Hematopoietic multipotent progenitor cell treated with erythropoietin and hydrocortisone succinate and interleukin-3 and kit ligand, for 17 days (in vitro differentiated cells): ENCODE measurements at regions not wholly inside any gene's neighbourhood (a gene's known extent, or its start where the extent isn't known, plus 50 kb on each side); places are given as distances from the start of the nearest gene placed in this dataset.
"Not testable (repeated sequence)": the region's sequence is repeated elsewhere in the genome, so short reads cannot be mapped to it uniquely, and the experiment has no call there.

Experiments
- DNase-seq: peaks from one replicate; pipeline ENCODE4 v3.0.0-alpha.2; 2015; ENCODE audit warnings: low spot score

- not testable (repeated sequence) for DNase-seq
These were observed 108.0 kb upstream of the SGK1 start for GRCh38 chr6:134425917-134426316.

- DNase-seq = no peak
These were observed 107.6 kb upstream of the SGK1 start for GRCh38 chr6:134425513-134425912.

- DNase-seq = no peak
These were observed 106.9 kb upstream of the SGK1 start for GRCh38 chr6:134424798-134425170.

- DNase-seq = no peak
These were observed 106.4 kb upstream of the SGK1 start for GRCh38 chr6:134424165-134424797.

DNA sequence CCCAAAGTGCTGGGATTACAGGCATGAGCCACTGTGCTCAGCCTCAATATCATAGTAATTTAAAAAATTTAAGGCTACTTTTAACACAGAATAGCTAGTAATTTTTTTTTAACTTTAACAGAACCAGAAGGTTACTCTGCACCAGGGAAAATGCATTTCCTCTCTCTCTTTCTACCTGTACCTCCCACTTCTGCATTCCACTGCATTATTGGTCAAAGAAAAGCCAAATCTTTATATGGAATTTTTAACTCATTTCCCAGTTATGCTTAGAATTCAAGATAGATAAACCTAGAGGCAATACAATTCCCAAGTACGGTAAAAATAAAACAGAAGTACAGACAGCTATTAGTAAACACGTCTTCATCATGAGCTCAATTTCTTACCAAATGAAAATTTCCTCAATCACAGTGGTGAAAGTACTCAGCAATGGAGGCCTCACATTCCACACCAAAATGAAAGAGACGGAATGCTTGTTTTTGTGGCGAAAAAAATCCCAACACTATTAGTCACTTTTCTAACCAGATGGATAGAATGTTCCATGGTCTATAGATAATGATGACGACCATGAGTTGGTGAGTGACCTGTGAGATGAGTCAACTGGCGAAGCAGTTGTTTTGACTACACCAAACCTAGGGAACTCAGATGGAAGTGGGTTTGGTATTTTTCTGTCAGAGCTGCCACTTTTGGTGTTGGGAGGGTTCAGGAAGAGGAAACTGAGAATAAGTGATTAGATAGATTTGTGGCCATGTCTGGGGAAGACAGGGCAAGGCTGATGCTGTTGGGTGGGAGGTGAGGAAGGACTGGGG lies 104.7 kb upstream of the SGK1 start:
- no peak for DNase-seq

DNA sequence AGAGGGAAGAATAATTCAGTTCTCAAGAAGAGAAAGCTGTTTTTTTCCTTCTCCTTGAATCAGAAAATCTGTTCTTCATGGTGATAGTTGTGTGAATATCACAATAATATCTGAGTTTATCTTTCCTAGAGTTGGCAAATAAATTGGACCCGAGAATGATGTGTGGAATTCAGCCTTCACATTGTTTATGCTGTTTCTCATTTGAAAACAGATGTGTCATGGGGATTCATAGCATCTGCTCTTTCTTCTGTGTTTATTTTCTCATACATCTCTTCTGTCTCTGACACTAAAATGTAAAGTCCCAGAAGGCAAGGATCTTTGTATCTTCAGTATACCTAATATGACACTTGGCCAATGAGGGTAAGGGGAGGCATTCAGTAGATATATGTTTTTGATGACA lies 103.6 kb upstream of the SGK1 start:
- no peak for DNase-seq

DNA sequence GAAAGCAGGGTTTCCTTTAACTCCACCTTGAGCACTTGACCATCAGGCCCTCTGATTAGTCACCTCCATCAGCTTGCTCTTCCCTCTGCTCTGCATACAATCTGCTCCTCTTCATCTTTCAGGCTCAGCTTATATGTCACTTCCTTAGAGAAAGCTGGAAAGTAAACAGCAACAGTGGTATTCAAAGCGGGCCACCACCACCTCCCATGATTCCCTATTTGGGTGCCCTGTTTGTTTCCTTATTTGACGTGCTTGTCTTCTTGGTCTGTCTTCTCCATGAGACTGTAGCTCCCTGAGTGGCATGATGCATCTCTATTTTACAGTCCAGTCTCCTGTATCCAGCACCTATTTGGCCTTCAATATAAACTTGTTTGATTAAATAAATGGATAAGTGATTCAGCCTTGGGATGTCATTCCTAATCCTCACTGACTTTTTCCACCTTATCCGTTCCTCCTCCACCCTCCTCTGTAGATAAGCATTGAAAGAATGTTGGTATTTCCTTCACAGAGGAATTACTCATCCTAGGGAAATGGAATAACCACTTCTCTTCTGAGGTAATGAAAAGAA lies 102.8 kb upstream of the SGK1 start:
- DNase-seq = no peak

DNA sequence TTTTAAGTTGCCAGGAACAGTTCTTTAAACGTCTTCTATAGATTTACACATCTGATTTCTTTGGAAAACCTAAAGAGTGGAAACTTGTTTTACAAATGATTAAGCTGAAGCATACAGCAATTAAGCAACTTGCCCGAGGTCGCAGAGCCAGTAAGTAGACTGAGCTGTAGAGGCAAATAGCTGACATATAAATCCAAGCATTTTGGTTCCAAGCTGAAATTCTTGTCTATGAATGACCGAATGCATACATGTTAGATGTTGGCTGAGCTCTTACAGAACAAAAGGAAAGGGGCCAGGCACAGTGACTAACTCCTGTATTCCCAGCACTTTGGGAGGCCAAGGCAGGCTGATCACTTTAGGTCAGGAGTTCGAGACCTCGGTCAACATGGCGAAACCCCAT lies 101.8 kb upstream of the SGK1 start:
- DNase-seq = no peak

DNA sequence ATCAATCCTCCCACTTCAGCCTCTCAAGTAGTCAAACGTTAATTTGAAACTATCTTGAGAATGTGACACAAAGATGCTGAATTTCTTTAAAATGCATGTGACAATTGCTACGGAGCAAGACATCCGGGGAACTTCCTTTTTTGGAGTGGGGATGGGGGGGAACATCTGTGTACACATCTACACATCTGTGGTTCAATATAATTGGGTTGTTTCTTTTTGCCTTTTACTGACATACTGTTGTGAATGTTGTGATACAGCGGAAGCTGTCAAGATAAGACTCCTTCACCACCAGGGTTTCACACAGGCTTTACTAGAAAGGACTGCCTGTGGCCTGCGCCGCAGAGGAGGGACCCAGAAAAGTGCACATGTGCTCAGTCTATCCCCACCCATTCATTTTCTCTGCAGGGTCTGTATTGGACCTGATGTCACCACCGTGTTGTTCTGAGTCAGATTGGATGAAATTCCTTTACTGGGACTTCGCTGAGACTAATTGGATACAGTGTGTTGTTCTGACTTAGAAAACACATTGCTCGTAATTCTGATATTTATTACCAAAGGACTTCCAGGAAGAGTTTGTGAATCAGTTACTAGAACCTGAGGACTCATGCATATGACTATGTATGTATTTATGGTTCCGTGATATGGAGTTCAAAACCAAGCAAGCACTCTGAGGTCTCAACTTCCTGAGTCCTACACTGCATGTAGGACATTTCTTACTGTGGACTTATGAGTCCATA lies 98.7 kb upstream of the SGK1 start:
- no peak for DNase-seq

GRCh38 chr6:134415656-134416055 lies 97.7 kb upstream of the SGK1 start:
- no peak for DNase-seq

- no peak for DNase-seq
These were observed 97.3 kb upstream of the SGK1 start for GRCh38 chr6:134415194-134415593.

GRCh38 chr6:134414793-134415192 lies 96.9 kb upstream of the SGK1 start:
- no peak for DNase-seq

GRCh38 chr6:134413241-134413643 lies 95.3 kb upstream of the SGK1 start:
- DNase-seq = no peak

DNA sequence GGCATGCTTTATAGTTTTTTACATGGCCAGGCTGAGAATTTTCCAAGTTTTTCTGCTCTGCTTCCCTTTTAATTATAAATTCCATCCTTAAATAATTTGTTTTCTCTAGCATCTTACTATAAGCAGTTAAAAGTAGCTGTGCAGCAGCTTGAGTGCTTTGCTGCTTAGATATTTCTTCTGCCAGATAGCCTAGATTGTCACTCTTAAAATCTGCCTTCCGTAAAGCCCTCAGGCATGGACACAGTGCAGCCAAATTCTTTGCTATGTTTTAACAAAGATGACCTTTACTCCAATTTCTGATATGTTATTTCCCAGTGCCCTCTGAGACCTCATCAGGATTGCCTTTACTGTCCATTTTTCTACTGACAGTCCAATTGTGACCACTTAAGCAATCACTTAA lies 92.6 kb upstream of the SGK1 start:
- DNase-seq = no peak

- no peak for DNase-seq
These were observed 89.9 kb upstream of the SGK1 start for GRCh38 chr6:134407791-134408190.

- no peak for DNase-seq
These were observed 88.4 kb upstream of the SGK1 start for GRCh38 chr6:134406311-134406710.

GRCh38 chr6:134405386-134406087 lies 87.6 kb upstream of the SGK1 start:
- no peak for DNase-seq

GRCh38 chr6:134403312-134403711 lies 85.4 kb upstream of the SGK1 start:
- DNase-seq = not testable (repeated sequence)

DNA sequence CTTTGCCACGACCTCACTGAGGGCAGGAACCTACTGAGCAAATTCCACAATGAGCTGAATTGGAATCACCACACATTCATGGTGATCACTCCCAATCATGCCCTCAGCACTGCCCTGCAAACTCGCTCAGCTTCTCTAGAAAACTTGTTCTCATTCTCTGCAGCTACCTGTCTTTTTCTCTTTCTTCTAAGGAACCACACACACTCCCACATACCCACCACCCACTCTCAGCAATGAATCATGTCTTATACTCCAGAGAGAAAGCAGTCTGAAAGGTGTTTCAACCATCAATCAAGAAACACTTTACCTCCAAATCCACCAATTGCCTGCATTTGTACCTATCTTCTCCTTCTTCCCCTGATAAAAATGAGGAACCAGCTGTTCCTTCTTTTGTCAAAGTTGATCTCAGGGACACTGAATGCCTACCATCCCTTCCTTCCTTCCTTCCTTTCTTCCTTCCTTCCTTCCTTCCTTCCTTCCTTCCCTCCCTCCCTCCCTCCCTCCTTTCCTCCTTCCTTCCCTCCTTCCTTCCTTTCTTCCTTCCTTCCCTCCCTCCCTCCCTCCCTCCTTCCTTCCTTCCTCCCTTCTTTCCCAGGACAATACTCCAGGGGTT lies 84.6 kb upstream of the SGK1 start:
- DNase-seq = no peak

DNA sequence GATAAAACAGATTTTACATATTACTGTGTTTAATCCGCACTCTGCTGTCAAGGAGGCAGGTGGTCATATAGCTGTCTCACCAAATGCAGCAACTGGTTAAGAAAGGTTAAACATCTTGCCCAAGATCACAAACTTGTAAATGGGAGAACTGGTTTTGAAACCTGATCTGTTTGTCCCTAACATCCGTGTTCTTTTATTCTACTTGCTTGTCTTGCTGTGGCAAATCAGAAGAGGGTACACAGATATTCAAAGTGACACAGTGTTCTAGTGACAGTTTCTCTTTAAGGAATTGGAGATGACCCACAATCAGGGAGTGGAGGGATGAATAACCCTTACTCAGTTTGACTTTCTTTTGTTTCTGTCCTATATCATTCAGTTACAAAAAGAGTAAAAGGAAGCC lies 83.0 kb upstream of the SGK1 start:
- DNase-seq = no peak

- DNase-seq = no peak
These were observed 80.5 kb upstream of the SGK1 start for GRCh38 chr6:134398453-134398852.

DNA sequence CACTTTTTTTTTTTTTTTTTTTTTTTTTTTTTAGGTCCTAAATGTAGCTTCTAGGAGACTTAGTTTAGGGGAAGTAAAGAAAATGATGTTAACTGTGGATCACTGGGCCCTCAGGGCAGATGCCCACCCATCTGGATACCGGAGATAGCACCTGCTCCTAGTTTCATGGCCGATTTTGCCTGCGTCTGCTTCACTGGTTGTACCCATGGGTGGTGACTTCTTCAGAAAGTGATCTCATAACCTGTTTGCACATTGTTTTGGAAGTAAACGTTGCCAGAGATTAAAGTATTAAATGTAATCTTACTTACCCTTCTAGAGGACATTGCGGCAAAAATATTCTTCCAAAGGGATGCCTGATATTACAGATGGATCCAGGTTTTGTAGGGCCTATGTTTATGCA lies 79.8 kb upstream of the SGK1 start:
- DNase-seq = no peak
